ENCODE measurements at regions not wholly inside any gene's neighbourhood (a gene's known extent, or its start where the extent isn't known, plus 50 kb on each side); places are given as distances from the start of the nearest gene placed in this dataset.
"Not testable (repeated sequence)": the region's sequence is repeated elsewhere in the genome, so short reads cannot be mapped to it uniquely, and the experiment has no call there.

- Histone ChIP-seq H3K27ac (no peak overlapping the region), H3K4me1 (no peaks in the 10 kb centered on the region), H3K27me3 (no peaks in the 10 kb centered on the region), H3K9me3 (no peaks in the 10 kb centered on the region), H3K36me3 (no peaks in the 10 kb centered on the region), H3K4me3 (no peak overlapping the region)
- TF ChIP-seq POLR2AphosphoS5 (IDR thresholded peaks at IDR 0.05) (no peak), POLR2A (IDR thresholded peaks at IDR 0.05) (no peak), EP300 (IDR thresholded peaks at IDR 0.05) (no peak), CTCF (IDR thresholded peaks at IDR 0.05) (no peak)
- DNase-seq (ENCODE audit: low spot score in 2 of 2), result no peak
- 79% methylated on average over 4 of the region's 4 CpGs for WGBS
Observed at GRCh38 chr3:153551536-153552285, 389.7 kb downstream of the RAP2B start.

GRCh38 chr3:153552887-153553604 lies 391.0 kb downstream of the RAP2B start:
- Histone ChIP-seq H3K27me3 (no peaks in the 10 kb centered on the region), H3K9me3 (no peaks in the 10 kb centered on the region), H3K4me1 (no peaks in the 10 kb centered on the region), H3K36me3 (no peaks in the 10 kb centered on the region), H3K4me3 (no peak overlapping the region), H3K27ac (no peak overlapping the region)
- TF ChIP-seq EP300 (IDR thresholded peaks at IDR 0.05), result no peak
- no peak for TF ChIP-seq POLR2AphosphoS5 (IDR thresholded peaks at IDR 0.05)
- TF ChIP-seq POLR2A (IDR thresholded peaks at IDR 0.05), result no peak
- TF ChIP-seq CTCF (IDR thresholded peaks at IDR 0.05), result no peak
- DNase-seq (ENCODE audit: low spot score in 2 of 2), result no peak
- WGBS, result 60% methylated on average over 11 of the region's 11 CpGs

GRCh38 chr3:153553605-153553945 lies 391.5 kb downstream of the RAP2B start:
- Histone ChIP-seq H3K27me3 (no peaks in the 10 kb centered on the region), H3K4me1 (no peaks in the 10 kb centered on the region), H3K36me3 (no peaks in the 10 kb centered on the region), H3K9me3 (no peaks in the 10 kb centered on the region), H3K27ac (no peak overlapping the region), H3K4me3 (no peak overlapping the region)
- TF ChIP-seq POLR2A (IDR thresholded peaks at IDR 0.05) (no peak), POLR2AphosphoS5 (IDR thresholded peaks at IDR 0.05) (no peak), CTCF (IDR thresholded peaks at IDR 0.05) (no peak), EP300 (IDR thresholded peaks at IDR 0.05) (no peak)
- DNase-seq (ENCODE audit: low spot score in 2 of 2), result no peak
- WGBS, result 68% methylated on average over 2 of the region's 2 CpGs

- no peak overlapping the region for H3K4me3 ChIP-seq
- no peaks in the 10 kb centered on the region for H3K36me3 ChIP-seq
- DNase-seq (ENCODE audit: low spot score in 2 of 2), result no peak
- no peaks in the 10 kb centered on the region for H3K9me3 ChIP-seq
- no peaks in the 10 kb centered on the region for H3K27me3 ChIP-seq
- no peak overlapping the region for H3K27ac ChIP-seq
- TF ChIP-seq POLR2A (IDR thresholded peaks at IDR 0.05), result no peak
- no peak for TF ChIP-seq POLR2AphosphoS5 (IDR thresholded peaks at IDR 0.05)
- TF ChIP-seq CTCF (IDR thresholded peaks at IDR 0.05), result no peak
- TF ChIP-seq EP300 (IDR thresholded peaks at IDR 0.05), result no peak
- H3K4me1 ChIP-seq, result no peaks in the 10 kb centered on the region
- WGBS, result 67% methylated on average over 2 of the region's 2 CpGs
Observed at GRCh38 chr3:153555919-153556318, 393.9 kb downstream of the RAP2B start.

- 71% methylated on average over 1 of the region's 1 CpG for WGBS
- H3K9me3 ChIP-seq; DNase-seq (ENCODE audit: low spot score in 2 of 2): not testable (repeated sequence)
Observed at GRCh38 chr3:153559366-153559765, 397.3 kb downstream of the RAP2B start.

More at GRCh38 chr3:153559366-153559765, 397.3 kb downstream of the RAP2B start:
- not testable (repeated sequence) for H3K4me3 ChIP-seq, H3K36me3 ChIP-seq, H3K27me3 ChIP-seq, H3K4me1 ChIP-seq, H3K27ac ChIP-seq

Data from suprapubic skin (tissue), 4 donors.